Spleen (tissue), 7 donors: ENCODE measurements at regions not wholly inside any gene's neighbourhood (a gene's known extent, or its start where the extent isn't known, plus 50 kb on each side); places are given as distances from the start of the nearest gene placed in this dataset.

Source experiments
- CTCF ChIP-seq, 11 experiments: fragments of 200-600 bp in 7 of 11; fragments of 450-650 bp in 4 of 11; sonication (generic) in 4 of 11; IDR thresholded peaks in 8 of 11; conservative IDR thresholded peaks in 3 of 11; 1 replicate in 7 of 11; 2 replicates in 4 of 11; pipeline versions ENCODE4 v1.4.0 to v1.8.0; 2016 to 2021; ENCODE audit warnings: antibody characterized with exemption in 11 of 11, inconsistent platforms in 4 of 11, mild to moderate bottlenecking in 1 of 11
- POLR2A ChIP-seq, 3 donors: fragments of 450-650 bp; IDR thresholded peaks; one replicate each; pipeline ENCODE4 v1.5.1; 2017; ENCODE audit warnings: antibody characterized with exemption in 3 of 3, mild to moderate bottlenecking in 1 of 3
- POLR2AphosphoS5 ChIP-seq, 3 donors: sonication (generic); formaldehyde crosslinking; IDR thresholded peaks; one replicate each; pipeline ENCODE4 v1.5.1; 2017; ENCODE audit warnings: antibody characterized with exemption in 3 of 3
- donor health status: DM: no; HTN: no; CAD: no; lungs with moderate emphysema.
- donor health status: DM: no; HTN: no; CAD: no.
- donor health status: DM: no; HTN: no; CAD: no.

- TF ChIP-seq CTCF (IDR thresholded peaks at IDR 0.05 in 8 of 11, conservative IDR thresholded peaks at IDR 0.05 in 3 of 11) (no peak), POLR2AphosphoS5 (IDR thresholded peaks at IDR 0.05) (no peak), POLR2A (IDR thresholded peaks at IDR 0.05) (no peak)
Measured at GRCh38 chr2:83282043-83282795, 1176.9 kb downstream of the SUCLG1 start.
